ENCODE measurements at regions not wholly inside any gene's neighbourhood (a gene's known extent, or its start where the extent isn't known, plus 50 kb on each side); places are given as distances from the start of the nearest gene placed in this dataset.

DNA sequence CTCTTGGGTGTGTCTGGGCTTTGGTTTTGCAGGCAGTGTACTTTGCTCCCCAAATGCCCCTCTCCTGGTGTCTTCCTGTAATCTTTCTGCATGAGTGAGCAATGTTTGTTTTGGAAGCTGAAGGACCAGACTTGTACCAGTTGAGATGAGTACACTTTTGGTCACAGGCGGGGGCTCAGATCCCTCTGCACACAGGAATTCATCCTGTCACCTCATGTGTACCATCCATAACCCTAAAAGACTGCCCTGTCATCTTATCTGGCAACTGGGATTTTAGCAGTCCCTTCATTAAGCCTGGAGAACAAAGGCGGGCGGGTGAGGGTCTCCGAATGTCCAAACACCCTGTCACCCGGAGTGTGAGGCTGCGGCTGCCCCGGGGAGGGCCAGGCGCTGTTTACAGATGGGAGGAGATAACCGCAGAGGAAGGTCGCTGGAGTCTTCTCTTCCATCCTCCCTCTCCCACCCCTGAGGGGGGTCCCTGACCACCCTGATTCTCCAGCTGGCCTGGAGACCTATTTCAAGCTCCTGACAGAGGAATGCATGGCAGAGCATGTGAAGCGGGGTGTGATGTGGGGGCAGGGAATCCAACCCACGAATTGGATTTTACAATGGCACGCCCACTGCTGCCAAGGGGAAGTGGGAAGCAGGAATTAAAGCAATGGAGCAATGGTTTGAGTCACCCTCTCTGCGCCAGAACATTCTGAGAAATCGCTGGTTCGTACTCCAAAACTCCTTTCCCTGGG is 158.2 kb upstream of the MYCN start:
- DNase-seq: no peak
- H3K36me3 ChIP-seq: no peaks in the 10 kb centered on the region
- no peaks in the 10 kb centered on the region for H3K4me1 ChIP-seq
- whole genome bisulfite sequencing, 2 donors: 21 to 54% methylated on average over 16 of the region's 16 CpGs
- TF ChIP-seq POLR2A (IDR thresholded peaks at IDR 0.05) (no peak), POLR2AphosphoS5 (IDR thresholded peaks at IDR 0.05) (no peak), EP300 (IDR thresholded peaks at IDR 0.05) (no peak), CTCF (IDR thresholded peaks at IDR 0.05) (no peak)
- no peaks in the 10 kb centered on the region for H3K9me3 ChIP-seq
- H3K4me3 ChIP-seq: no peak overlapping the region
- intact Hi-C loops (cut with DNase I): no loop called here
- H3K27ac ChIP-seq: no peak overlapping the region
- peaks cover 0 to 5% (median 3%) of the 10 kb centered on the region in 3 donors for H3K27me3 ChIP-seq

- Histone ChIP-seq H3K4me3 (no peak overlapping the region), H3K4me1 (no peaks in the 10 kb centered on the region), H3K27me3 (peaks cover 0 to 5% (median 3%) of the 10 kb centered on the region in 3 donors), H3K9me3 (no peaks in the 10 kb centered on the region), H3K27ac (no peak overlapping the region), H3K36me3 (no peaks in the 10 kb centered on the region)
- DNase-seq: no peak
- WGBS, 2 donors: 85 to 87% methylated on average over 7 of the region's 7 CpGs
- intact Hi-C loops (cut with DNase I): no loop called here
- TF ChIP-seq POLR2AphosphoS5 (IDR thresholded peaks at IDR 0.05): no peak
- no peak for TF ChIP-seq EP300 (IDR thresholded peaks at IDR 0.05)
- TF ChIP-seq CTCF (IDR thresholded peaks at IDR 0.05): no peak
- no peak for TF ChIP-seq POLR2A (IDR thresholded peaks at IDR 0.05)
These were observed 157.5 kb upstream of the MYCN start for GRCh38 chr2:15782769-15783294.

- WGBS, 2 donors: 92 to 97% methylated on average over 6 of the region's 6 CpGs
- Histone ChIP-seq H3K9me3 (no peaks in the 10 kb centered on the region), H3K4me1 (no peaks in the 10 kb centered on the region), H3K27me3 (peaks cover 0 to 5% (median 3%) of the 10 kb centered on the region in 3 donors), H3K4me3 (no peak overlapping the region), H3K27ac (no peak overlapping the region), H3K36me3 (no peaks in the 10 kb centered on the region)
- intact Hi-C loops (cut with DNase I): no loop called here
- TF ChIP-seq EP300 (IDR thresholded peaks at IDR 0.05) (no peak), POLR2AphosphoS5 (IDR thresholded peaks at IDR 0.05) (no peak)
- DNase-seq: no peak
These were observed 156.9 kb upstream of the MYCN start for GRCh38 chr2:15783489-15783888.

DNA sequence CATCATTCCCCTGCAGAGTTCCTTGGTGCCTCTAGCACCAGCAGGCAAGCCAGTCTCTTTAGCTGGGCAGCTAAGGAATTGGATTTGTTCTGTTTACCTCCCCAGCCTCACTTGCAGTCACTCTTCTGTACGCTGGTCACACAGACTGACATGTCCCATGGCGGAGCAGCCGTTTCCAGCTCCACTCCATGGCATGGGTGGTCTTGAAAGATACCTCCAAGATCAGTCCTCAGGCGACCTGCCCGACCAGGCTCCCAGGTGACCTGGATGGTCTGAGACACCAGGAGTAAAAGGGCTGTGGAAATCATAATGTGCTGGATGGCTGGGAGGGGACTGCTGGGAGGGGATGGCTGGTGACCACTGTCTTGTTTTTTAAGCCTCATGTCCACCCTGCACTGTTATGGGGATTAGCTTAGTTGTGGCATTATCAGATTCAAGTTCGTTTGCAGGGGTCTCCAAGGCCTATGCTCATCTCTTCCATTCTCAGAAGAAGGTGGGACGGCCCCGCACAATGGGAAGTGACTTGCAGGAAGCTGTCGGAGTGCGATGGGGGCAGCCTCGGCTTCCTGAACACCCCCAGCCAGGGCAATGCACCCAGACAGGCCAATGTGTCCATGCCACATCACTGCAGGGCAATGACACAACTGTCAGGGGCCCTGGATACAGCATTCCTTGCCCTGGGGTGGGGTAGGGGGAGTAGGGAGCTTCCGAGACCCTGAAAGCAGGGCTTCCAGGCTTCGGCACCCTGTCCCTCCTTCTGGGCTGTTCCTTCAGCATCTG is 156.1 kb upstream of the MYCN start:
- DNase-seq: no peak
- H3K27ac ChIP-seq: no peak overlapping the region

More for the DNA sequence above, 156.1 kb upstream of the MYCN start:
- Histone ChIP-seq H3K9me3 (no peaks in the 10 kb centered on the region), H3K4me1 (no peaks in the 10 kb centered on the region), H3K4me3 (no peak overlapping the region), H3K27me3 (peaks cover 0 to 5% (median 3%) of the 10 kb centered on the region in 3 donors), H3K36me3 (no peaks in the 10 kb centered on the region)
- intact Hi-C loops (cut with DNase I): no loop called here
- TF ChIP-seq CTCF (IDR thresholded peaks at IDR 0.05) (no peak), POLR2A (IDR thresholded peaks at IDR 0.05) (no peak), POLR2AphosphoS5 (IDR thresholded peaks at IDR 0.05) (no peak), EP300 (IDR thresholded peaks at IDR 0.05) (no peak)
- 77 to 82% methylated on average over 13 of the region's 13 CpGs for WGBS, 2 donors

Data from sigmoid colon (tissue), 6 donors.